ACC112 (cell line): ENCODE measurements at regions not wholly inside any gene's neighbourhood (a gene's known extent, or its start where the extent isn't known, plus 50 kb on each side); places are given as distances from the start of the nearest gene placed in this dataset.

ENCODE experiments used
- H2AFZ ChIP-seq: fragments of 200-600 bp; sonication (generic); one replicate; pipeline ENCODE4 v1.6.0; 2017; ENCODE audit warnings: antibody characterized with exemption, low read length; ENCODE audit not compliant: unreplicated experiment
- H3K27ac ChIP-seq: fragments of 200-600 bp; sonication (generic); 2 replicates; pipeline ENCODE4 v1.5.1; 2014; ENCODE audit warnings: low read depth, mild to moderate bottlenecking, antibody characterized with exemption, low read length, moderate library complexity
- H3K27me3 ChIP-seq: fragments of 200-600 bp; sonication (generic); 2 replicates; pipeline ENCODE4 v1.6.1; 2014; ENCODE audit warnings: mild to moderate bottlenecking, antibody characterized with exemption, low read length, moderate library complexity, mixed read lengths; ENCODE audit not compliant: insufficient read depth
- H3K36me3 ChIP-seq: fragments of 200-600 bp; sonication (generic); 2 replicates; pipeline ENCODE4 v1.6.1; 2016; ENCODE audit warnings: mild to moderate bottlenecking, antibody characterized with exemption, low read length, moderate library complexity, mixed read lengths; ENCODE audit not compliant: insufficient read depth
- H3K4me1 ChIP-seq: fragments of 200-600 bp; sonication (generic); one replicate; pipeline ENCODE4 v1.6.1; 2016; ENCODE audit warnings: low read length, mixed read lengths; ENCODE audit not compliant: insufficient read depth, unreplicated experiment, control insufficient read depth
- H3K4me3 ChIP-seq: fragments of 200-600 bp; sonication (generic); 2 replicates; pipeline ENCODE4 v1.5.1; 2014; ENCODE audit warnings: mild to moderate bottlenecking, low read depth, low read length
- H3K79me2 ChIP-seq: fragments of 200-600 bp; sonication (generic); one replicate; pipeline ENCODE4 v1.6.0; 2016; ENCODE audit warnings: low read length; ENCODE audit not compliant: control insufficient read depth, unreplicated experiment, insufficient read depth

DNA sequence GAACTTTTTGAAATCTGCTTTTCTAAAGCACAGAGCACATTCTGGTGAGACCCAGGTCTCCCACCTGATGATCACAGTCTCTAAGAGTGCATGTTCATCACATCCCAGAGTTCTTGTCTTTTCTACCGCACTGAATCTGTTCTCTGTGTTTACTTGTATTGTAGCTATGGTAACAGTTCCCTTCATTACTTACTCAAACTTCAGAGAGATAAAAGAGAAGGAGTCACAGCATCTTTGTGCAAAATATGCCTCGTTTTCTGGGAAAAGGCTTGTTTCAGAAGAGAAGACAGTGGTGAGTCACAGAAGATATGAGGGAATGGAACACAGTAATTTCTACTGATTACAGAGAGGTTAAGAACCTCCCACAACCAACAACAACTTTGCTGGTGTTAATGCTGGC is 580.6 kb downstream of the PLA2G4A start:
- no peaks in the 10 kb centered on the region for H3K27me3 ChIP-seq
- no peak overlapping the region for H3K4me3 ChIP-seq
- H3K27ac ChIP-seq = no peak overlapping the region
- H3K36me3 ChIP-seq = no peaks in the 10 kb centered on the region
- H3K4me1 ChIP-seq = no peaks in the 10 kb centered on the region
- no peak overlapping the region for H2AFZ ChIP-seq
- no peaks in the 10 kb centered on the region for H3K79me2 ChIP-seq

DNA sequence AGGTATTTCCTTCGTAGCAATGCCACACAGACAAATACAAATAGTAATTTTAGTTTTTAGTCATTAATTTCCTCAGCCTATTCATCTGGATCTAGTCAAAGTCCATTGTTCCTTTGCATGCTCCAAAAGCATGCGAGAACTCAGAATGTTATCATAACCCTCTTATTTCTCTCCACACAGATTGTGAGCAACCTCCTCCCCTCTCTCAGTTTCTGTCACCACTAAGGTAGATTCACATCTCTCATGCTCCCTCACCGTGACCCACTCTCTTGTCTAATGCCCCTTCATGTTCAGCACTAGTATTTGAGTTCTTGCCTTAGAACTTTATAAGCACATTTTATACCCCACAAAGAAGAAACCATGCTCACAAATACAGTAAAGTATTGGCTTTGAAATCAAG is 582.4 kb downstream of the PLA2G4A start:
- Histone ChIP-seq H3K79me2 (no peaks in the 10 kb centered on the region), H2AFZ (no peak overlapping the region), H3K4me3 (no peak overlapping the region), H3K36me3 (no peaks in the 10 kb centered on the region), H3K27me3 (no peaks in the 10 kb centered on the region), H3K27ac (no peak overlapping the region), H3K4me1 (no peaks in the 10 kb centered on the region)

DNA sequence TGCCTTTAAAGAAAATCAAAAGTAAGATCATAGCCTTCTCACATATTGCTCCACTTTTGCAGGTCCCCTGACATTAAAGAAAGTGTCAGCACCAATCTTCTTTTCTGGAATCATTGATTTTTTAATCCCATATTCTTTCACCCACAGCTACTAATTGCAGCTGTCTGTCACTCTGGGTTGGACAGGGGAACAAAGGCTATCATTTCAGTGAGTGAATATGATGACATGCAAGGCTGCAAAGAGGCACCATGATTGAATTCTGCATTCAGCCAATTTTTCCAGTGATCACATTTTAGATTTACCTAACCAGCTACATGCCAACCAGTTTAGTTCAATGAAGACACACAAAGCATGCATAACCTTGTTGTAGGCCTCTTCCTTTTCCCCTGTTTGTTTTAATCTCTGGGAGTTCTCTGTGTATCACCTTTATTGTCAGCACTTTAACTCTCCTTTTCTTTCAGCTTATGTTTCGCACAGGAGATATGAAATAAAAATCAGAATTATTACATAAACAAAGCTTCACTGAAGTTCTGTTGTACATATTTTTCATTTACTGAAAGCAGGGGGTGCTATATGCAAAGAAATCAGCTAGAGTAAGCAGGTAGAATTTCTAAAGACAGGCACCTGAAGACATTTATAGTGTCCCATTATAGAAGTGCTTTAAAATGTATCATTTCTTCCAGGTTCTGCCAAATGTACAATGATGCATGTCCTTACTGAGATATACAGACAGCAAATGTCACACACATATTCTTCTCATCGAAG is 584.8 kb downstream of the PLA2G4A start:
- H3K36me3 ChIP-seq = no peaks in the 10 kb centered on the region
- H3K79me2 ChIP-seq = no peaks in the 10 kb centered on the region
- H3K27me3 ChIP-seq = no peaks in the 10 kb centered on the region
- no peaks in the 10 kb centered on the region for H3K4me1 ChIP-seq
- no peak overlapping the region for H3K4me3 ChIP-seq
- H3K27ac ChIP-seq = no peak overlapping the region
- H2AFZ ChIP-seq = no peak overlapping the region

DNA sequence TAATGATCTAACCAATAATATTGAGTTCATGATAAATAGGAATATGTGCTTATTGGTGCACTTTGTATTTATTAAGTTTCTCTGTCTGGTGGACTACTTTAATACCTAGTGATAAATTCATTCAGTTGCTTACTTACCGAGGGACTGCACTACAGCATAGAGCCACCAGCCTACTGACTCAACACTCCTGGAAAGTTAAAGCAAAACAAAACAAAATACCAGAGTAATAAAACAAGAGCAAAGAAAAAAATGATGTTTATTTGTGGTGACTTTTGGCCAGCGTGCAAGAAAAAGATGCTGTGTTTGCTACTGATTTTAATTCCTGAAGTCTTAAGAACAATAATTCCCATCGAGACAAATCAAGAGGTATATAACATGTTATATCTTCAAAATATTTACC is 586.3 kb downstream of the PLA2G4A start:
- H3K27ac ChIP-seq = no peak overlapping the region
- no peaks in the 10 kb centered on the region for H3K36me3 ChIP-seq
- no peaks in the 10 kb centered on the region for H3K27me3 ChIP-seq
- no peak overlapping the region for H3K4me3 ChIP-seq
- no peaks in the 10 kb centered on the region for H3K4me1 ChIP-seq
- no peak overlapping the region for H2AFZ ChIP-seq
- no peaks in the 10 kb centered on the region for H3K79me2 ChIP-seq

DNA sequence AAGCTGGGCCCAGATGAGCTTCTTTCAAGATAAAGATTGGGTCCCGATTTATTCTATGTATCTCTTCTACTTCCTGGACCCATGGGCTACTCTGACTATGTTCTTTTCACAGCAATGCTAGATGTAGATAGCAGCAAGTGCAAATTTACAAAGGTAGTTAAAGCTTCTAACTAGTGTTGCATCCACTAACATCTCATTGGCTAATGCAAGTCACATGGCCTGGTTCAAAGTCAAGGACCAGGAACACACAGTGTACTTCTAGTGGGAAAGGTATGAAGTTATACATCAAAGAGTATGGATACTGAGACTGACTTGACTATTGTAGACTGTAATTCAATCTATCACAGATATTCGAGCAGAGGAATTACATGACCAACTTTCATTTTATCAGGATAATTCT is 588.8 kb downstream of the PLA2G4A start:
- no peak overlapping the region for H3K27ac ChIP-seq
- H3K4me3 ChIP-seq = no peak overlapping the region
- H3K79me2 ChIP-seq = no peaks in the 10 kb centered on the region
- no peaks in the 10 kb centered on the region for H3K36me3 ChIP-seq
- H3K4me1 ChIP-seq = no peaks in the 10 kb centered on the region
- H3K27me3 ChIP-seq = no peaks in the 10 kb centered on the region
- no peak overlapping the region for H2AFZ ChIP-seq

DNA sequence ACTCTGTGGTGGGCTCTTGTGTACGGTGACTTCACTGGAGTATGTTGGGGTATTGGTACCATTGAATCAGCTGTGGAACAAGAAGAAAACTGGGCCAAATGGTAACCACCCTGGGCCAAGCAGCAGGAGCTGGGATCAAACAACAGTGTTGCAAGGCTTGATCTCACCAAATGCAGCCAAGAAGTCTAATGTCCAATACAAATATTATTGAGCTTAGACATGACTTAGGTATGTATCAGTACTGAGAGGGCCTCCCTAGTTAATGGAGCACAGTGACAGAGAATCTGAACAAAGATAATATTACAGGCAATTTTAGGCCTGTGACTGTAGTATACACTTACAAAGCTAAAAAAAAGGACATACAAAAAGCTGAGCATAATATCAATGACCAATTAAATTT is 604.8 kb downstream of the PLA2G4A start:
- peak overlapping the region; percentile 44; the same call in 1 of the 2 replicates for H3K27ac ChIP-seq
- peak overlapping the region; percentile 33 for H2AFZ ChIP-seq
- H3K27me3 ChIP-seq = no peaks in the 10 kb centered on the region
- no peak overlapping the region for H3K4me3 ChIP-seq
- H3K79me2 ChIP-seq = no peaks in the 10 kb centered on the region
- no peaks in the 10 kb centered on the region for H3K4me1 ChIP-seq
- H3K36me3 ChIP-seq = no peaks in the 10 kb centered on the region

DNA sequence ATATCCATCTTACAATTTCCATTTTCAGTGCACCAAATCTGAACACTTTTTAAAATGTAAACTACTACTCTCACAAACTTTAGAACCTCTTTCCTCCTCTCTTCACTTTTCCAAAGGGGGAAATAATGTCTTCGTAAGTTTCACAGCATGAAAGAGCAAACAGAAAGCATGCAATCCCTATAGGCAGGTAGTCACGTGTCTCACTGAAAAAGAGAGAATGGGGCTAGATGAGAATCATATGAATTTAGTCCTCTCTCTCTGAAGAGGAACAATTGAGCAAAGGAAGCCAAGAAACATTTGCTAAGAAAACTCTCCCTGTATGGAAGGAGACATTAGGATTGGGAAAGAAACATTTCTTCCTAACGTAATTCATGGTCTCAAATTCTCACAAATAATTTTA is 613.9 kb downstream of the PLA2G4A start:
- no peaks in the 10 kb centered on the region for H3K36me3 ChIP-seq
- H3K27me3 ChIP-seq = no peaks in the 10 kb centered on the region
- H3K4me3 ChIP-seq = no peak overlapping the region
- H3K27ac ChIP-seq = no peak overlapping the region
- H3K79me2 ChIP-seq = no peaks in the 10 kb centered on the region
- no peak overlapping the region for H2AFZ ChIP-seq
- H3K4me1 ChIP-seq = peaks cover 4% of the 10 kb centered on the region

DNA sequence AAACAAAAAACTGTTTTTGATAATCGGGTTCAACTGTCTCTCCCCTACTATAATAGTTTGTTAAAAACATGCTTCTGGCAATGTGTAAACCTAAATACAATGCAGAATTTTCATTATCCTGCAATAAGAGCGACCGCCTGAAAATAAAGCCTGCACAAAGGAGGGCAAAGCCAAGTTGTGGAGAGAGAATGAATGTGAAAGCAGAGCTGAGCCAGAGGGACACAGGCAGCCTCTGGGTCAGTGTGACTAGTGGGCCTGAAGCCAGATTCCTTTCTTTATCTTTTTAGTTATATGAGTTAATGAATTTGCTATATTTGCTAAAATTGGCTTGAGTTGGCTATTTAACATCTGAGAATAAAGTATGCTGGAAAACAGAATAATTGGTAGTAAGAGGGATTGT is 615.2 kb downstream of the PLA2G4A start:
- H3K79me2 ChIP-seq = no peaks in the 10 kb centered on the region
- H3K4me3 ChIP-seq = peak overlapping the region; percentile 37; the same call in 1 of the 2 replicates
- H2AFZ ChIP-seq = peak overlapping the region; percentile 11
- no peaks in the 10 kb centered on the region for H3K36me3 ChIP-seq
- H3K27me3 ChIP-seq = no peaks in the 10 kb centered on the region
- H3K4me1 ChIP-seq = peaks cover 4% of the 10 kb centered on the region
- H3K27ac ChIP-seq = no peak overlapping the region

DNA sequence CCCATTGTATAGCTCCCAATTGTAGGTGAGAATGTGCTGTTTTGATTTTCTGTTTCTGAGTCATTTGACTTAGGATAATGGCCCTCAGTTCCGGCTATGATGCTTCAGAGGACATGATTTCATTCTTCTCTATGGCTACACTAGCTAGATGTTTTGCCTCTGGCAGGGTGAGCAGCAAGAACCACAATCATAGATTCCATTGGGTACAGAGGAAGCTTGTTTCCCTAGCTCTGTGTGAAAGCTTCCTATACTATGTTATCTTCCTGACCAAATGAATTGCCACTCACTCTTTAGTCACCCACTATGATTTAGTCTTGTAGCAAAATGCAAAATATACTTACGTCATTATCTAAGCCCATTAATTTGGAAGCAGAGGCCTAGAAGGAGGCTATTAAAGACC is 616.3 kb downstream of the PLA2G4A start:
- Histone ChIP-seq H3K4me3 (no peak overlapping the region), H3K27me3 (no peaks in the 10 kb centered on the region), H2AFZ (no peak overlapping the region), H3K27ac (no peak overlapping the region), H3K79me2 (no peaks in the 10 kb centered on the region), H3K36me3 (no peaks in the 10 kb centered on the region), H3K4me1 (peaks cover 4% of the 10 kb centered on the region)

DNA sequence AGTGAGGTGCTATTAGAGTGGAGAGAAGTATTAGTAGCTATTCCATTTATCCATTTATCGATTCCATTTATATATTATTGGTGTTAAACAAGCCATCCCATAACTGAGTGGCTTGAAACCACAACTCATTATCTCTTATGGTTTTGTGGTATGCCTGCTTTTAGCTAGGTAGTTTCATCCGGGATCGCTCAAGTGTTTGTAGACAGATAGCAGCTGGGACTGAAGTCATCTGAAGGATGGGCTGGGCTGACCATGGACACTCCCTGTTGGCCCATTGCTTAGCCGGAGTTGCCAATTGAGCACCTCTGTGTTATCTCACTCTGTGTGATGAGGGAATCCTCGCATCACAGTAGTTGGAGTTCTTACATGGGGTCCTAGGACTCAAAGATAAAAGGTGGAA is 622.5 kb downstream of the PLA2G4A start:
- H2AFZ ChIP-seq = no peak overlapping the region
- no peaks in the 10 kb centered on the region for H3K27me3 ChIP-seq

DNA sequence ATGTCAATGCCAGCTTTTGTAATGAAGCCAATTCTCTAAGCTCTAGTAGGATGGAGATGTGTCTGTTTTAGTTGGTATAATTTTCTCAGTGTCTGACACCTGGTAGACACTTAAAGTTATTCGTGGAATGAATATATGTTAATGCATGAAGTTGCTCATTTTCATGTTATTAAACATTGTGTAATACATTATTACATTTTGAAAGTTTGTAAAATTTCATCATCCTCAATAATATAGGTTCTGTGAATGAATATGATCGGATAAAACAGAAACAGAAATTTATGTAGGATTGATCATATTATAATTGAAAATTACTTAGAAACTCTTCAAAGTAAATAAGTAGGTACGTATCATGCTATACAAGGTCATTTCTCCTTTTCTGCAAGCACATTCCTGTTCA is 625.3 kb downstream of the PLA2G4A start:
- Histone ChIP-seq H3K27ac (no peak overlapping the region), H3K36me3 (no peaks in the 10 kb centered on the region), H2AFZ (no peak overlapping the region), H3K4me1 (no peaks in the 10 kb centered on the region), H3K27me3 (no peaks in the 10 kb centered on the region), H3K4me3 (no peak overlapping the region), H3K79me2 (no peaks in the 10 kb centered on the region)

More for the DNA sequence above, 622.5 kb downstream of the PLA2G4A start:
- no peaks in the 10 kb centered on the region for H3K79me2 ChIP-seq
- H3K36me3 ChIP-seq = no peaks in the 10 kb centered on the region
- no peak overlapping the region for H3K27ac ChIP-seq
- H3K4me3 ChIP-seq = no peak overlapping the region
- H3K4me1 ChIP-seq = no peaks in the 10 kb centered on the region
